Heart left ventricle (tissue), 16 donors: ENCODE measurements at regions not wholly inside any gene's neighbourhood (a gene's known extent, or its start where the extent isn't known, plus 50 kb on each side); places are given as distances from the start of the nearest gene placed in this dataset.
"Not testable (repeated sequence)": the region's sequence is repeated elsewhere in the genome, so short reads cannot be mapped to it uniquely, and the experiment has no call there.

Source experiments
- ATAC-seq, 4 donors: fragments of 200-7000 bp; cut with Tn5 transposase; one replicate each; pipeline ENCODE4 v1.9.1; 2020 to 2022; ENCODE audit warnings: moderate library complexity in 4 of 4, mild to moderate bottlenecking in 3 of 4, moderate number of reproducible peaks in 1 of 4
- DNase-seq, 5 donors: peaks; one replicate each; pipeline ENCODE4 v3.0.0-alpha.2; 2020
- H3K27ac ChIP-seq, 12 donors: fragments of 200-600 bp; sonication (generic) in 4 of 12; one replicate each; pipeline versions ENCODE4 v1.5.0 to v1.8.0; 2016 to 2022; ENCODE audit warnings: mild to moderate bottlenecking in 2 of 12
- H3K27me3 ChIP-seq, 9 donors: fragments of 200-600 bp; sonication (generic) in 2 of 9; one replicate each; pipeline versions ENCODE4 v1.5.1 to v1.8.0; 2016 to 2022; ENCODE audit warnings: mild to moderate bottlenecking in 3 of 9
- H3K36me3 ChIP-seq, 9 donors: fragments of 200-600 bp; sonication (generic) in 2 of 9; one replicate each; pipeline versions ENCODE4 v1.5.0 to v1.8.0; 2018 to 2022; ENCODE audit warnings: mild to moderate bottlenecking in 2 of 9
- H3K4me1 ChIP-seq, 12 donors: fragments of 200-600 bp; sonication (generic) in 4 of 12; one replicate each; pipeline versions ENCODE4 v1.5.0 to v1.8.0; 2016 to 2022; ENCODE audit warnings: mild to moderate bottlenecking in 3 of 12
- H3K4me3 ChIP-seq, 12 donors: fragments of 200-600 bp; sonication (generic) in 4 of 12; one replicate each; pipeline versions ENCODE4 v1.5.0 to v1.8.0; 2017 to 2022; ENCODE audit warnings: mild to moderate bottlenecking in 9 of 12, moderate library complexity in 4 of 12
- H3K9me3 ChIP-seq, 12 donors: fragments of 200-600 bp; sonication (generic) in 4 of 12; one replicate each; pipeline versions ENCODE4 v1.5.0 to v1.8.0; 2016 to 2022; ENCODE audit warnings: mild to moderate bottlenecking in 1 of 12
- CTCF ChIP-seq, 12 donors: fragments of 200-600 bp; sonication (generic) in 4 of 12; IDR thresholded peaks; one replicate each; pipeline versions ENCODE4 v1.5.0 to v1.8.0; 2018 to 2022; ENCODE audit warnings: antibody characterized with exemption in 12 of 12, mild to moderate bottlenecking in 5 of 12
- POLR2A ChIP-seq, 2 donors: fragments of 450-650 bp; IDR thresholded peaks; one replicate each; pipeline ENCODE4 v1.6.1; 2017; ENCODE audit warnings: antibody characterized with exemption in 2 of 2, mild to moderate bottlenecking in 2 of 2, moderate library complexity in 2 of 2
- WGBS, 4 donors: extraction: QIAGEN DNeasy Blood & Tissue Kit in 2 of 4; methylation state at CpG; one replicate each; pipeline versions ENCODE4 v1.1.5 to v1.1.7; 2013 to 2018; 5-methylcytosine and 5-hydroxymethylcytosine counted together
- intact Hi-C, 10 donors: fragments of 100-400 bp; cut with DNase I; formaldehyde crosslinking; loops; one replicate each; pipeline versions ENCODE4 v1.11.1 to v1.14.2; 2022
- donor health status: ischemic (EF 13 %, LVEDD 7.1; RV severe dilation, severe dysfunction).
- donor health status: healthy with polysubstance abuse.
- donor health status: DM: no; HTN: yes; CAD: no.
- donor health status: DM: no; HTN: no; CAD: no.
- donor health status: ischemic (EF 25% LVEDD 6.9; RV normal size, moderate dysfunction).
- donor health status: ischemic (EF 25% LVEDD 5.7; RV mildly dilated, moderate dysfunction).
- donor health status: healthy.
- donor health status: DM: yes; HTN: yes; CAD: no.
- donor health status: ischemic (EF 35%, LVEDD 5.7; RV mildly dilated, moderate dysfunction).
- donor health status: nonischemic (EF 11% LVEDD 7.7; RV severe dilation, severe dysfunction).
- donor health status: DM: yes; HTN: yes; CAD: no.
- donor health status: PGD.
- donor health status: ischemic (EF 29% LVEDD 5.4; RV normal size, mild dysfunction).
- donor health status: nonischemic (EF 23%, LVEDD 6.1; RV moderate dilation, normal function).

GRCh38 chr6:105855433-105855832, 230.7 kb upstream of the PRDM1 start:
- H3K4me1 ChIP-seq, result peaks cover 0 to 12% (median 0%) of the 10 kb centered on the region in 12 donors
- TF ChIP-seq CTCF (IDR thresholded peaks at IDR 0.05), result no peak
- TF ChIP-seq POLR2A (IDR thresholded peaks at IDR 0.05), result no peak
- no peaks in the 10 kb centered on the region for H3K27me3 ChIP-seq
- no peak overlapping the region for H3K27ac ChIP-seq
- H3K4me3 ChIP-seq, result no peak overlapping the region
- DNase-seq (no peak), ATAC-seq (no peak)
- 92 to 95% (median 94%) methylated on average over 7 of the region's 7 CpGs for WGBS, 4 donors
- intact Hi-C loops, result no loop called here
- H3K9me3 ChIP-seq, result no peaks in the 10 kb centered on the region
- no peaks in the 10 kb centered on the region for H3K36me3 ChIP-seq

GRCh38 chr6:105853979-105854378, 232.2 kb upstream of the PRDM1 start:
- H3K27me3 ChIP-seq, ATAC-seq, H3K36me3 ChIP-seq, H3K27ac ChIP-seq, intact Hi-C loops, H3K9me3 ChIP-seq, H3K4me3 ChIP-seq, DNase-seq: not testable (repeated sequence)
- WGBS, 4 donors, result 96 to 100% (median 96%) methylated on average over 15 to 28 of the region's 33 CpGs
- H3K4me1 ChIP-seq, result peaks cover 0 to 14% (median 0%) of the 10 kb centered on the region in 12 donors

GRCh38 chr6:105851606-105852005, 234.5 kb upstream of the PRDM1 start:
- TF ChIP-seq POLR2A (IDR thresholded peaks at IDR 0.05) (no peak), CTCF (IDR thresholded peaks at IDR 0.05) (no peak)

GRCh38 chr6:105851113-105851580, 235.0 kb upstream of the PRDM1 start:
- Histone ChIP-seq H3K9me3 (no peaks in the 10 kb centered on the region), H3K27me3 (no peaks in the 10 kb centered on the region), H3K36me3 (no peaks in the 10 kb centered on the region), H3K27ac (peak overlapping the region in 2 of 12 donors; percentile 3 to 59), H3K4me3 (no peak overlapping the region), H3K4me1 (peaks cover 0 to 14% (median 0%) of the 10 kb centered on the region in 12 donors)
- intact Hi-C loops, result no loop called here
- DNase-seq, result peak in 2 of 5 donors; percentile 32 to 43
- 47 to 54% (median 51%) methylated on average over 10 of the region's 10 CpGs for WGBS, 4 donors
- TF ChIP-seq CTCF (IDR thresholded peaks at IDR 0.05), result no peak
- no peak for TF ChIP-seq POLR2A (IDR thresholded peaks at IDR 0.05)
- ATAC-seq, result peak; percentile 53 to 80 (median 62)

More at GRCh38 chr6:105851606-105852005, 234.5 kb upstream of the PRDM1 start:
- DNase-seq, result no peak
- no peaks in the 10 kb centered on the region for H3K36me3 ChIP-seq
- no peak for ATAC-seq
- WGBS, 4 donors, result 69 to 85% (median 82%) methylated on average over 4 of the region's 4 CpGs
- H3K9me3 ChIP-seq, result no peaks in the 10 kb centered on the region
- H3K4me1 ChIP-seq, result peaks cover 0 to 14% (median 0%) of the 10 kb centered on the region in 12 donors
- no peak overlapping the region for H3K4me3 ChIP-seq
- intact Hi-C loops, result no loop called here
- peak overlapping the region in 1 of 12 donors; percentile 9 for H3K27ac ChIP-seq
- no peaks in the 10 kb centered on the region for H3K27me3 ChIP-seq
